Body of pancreas (tissue), 4 donors: ENCODE measurements at regions not wholly inside any gene's neighbourhood (a gene's known extent, or its start where the extent isn't known, plus 50 kb on each side); places are given as distances from the start of the nearest gene placed in this dataset.
"Not testable (repeated sequence)": the region's sequence is repeated elsewhere in the genome, so short reads cannot be mapped to it uniquely, and the experiment has no call there.

Experiments used
- CTCF ChIP-seq, 7 experiments: fragments of 450-650 bp in 4 of 7; fragments of 200-600 bp in 3 of 7; sonication (generic) in 3 of 7; IDR thresholded peaks; one replicate each; pipeline ENCODE4 v1.5.1; 2016 to 2019; ENCODE audit warnings: antibody characterized with exemption in 7 of 7
- POLR2A ChIP-seq, 3 donors: fragments of 450-650 bp; IDR thresholded peaks; one replicate each; pipeline ENCODE4 v1.6.1; 2016; ENCODE audit warnings: antibody characterized with exemption in 3 of 3, mild to moderate bottlenecking in 2 of 3

GRCh38 chr7:153998896-153999295 lies 53.3 kb upstream of the DPP6 start:
- TF ChIP-seq CTCF, POLR2A (IDR thresholded peaks at IDR 0.05): not testable (repeated sequence)
